IPS DF 4.7 (cell line): ENCODE measurements at regions not wholly inside any gene's neighbourhood (a gene's known extent, or its start where the extent isn't known, plus 50 kb on each side); places are given as distances from the start of the nearest gene placed in this dataset.
"Not testable (repeated sequence)": the region's sequence is repeated elsewhere in the genome, so short reads cannot be mapped to it uniquely, and the experiment has no call there.

Source experiments
- DNase-seq: peaks from one replicate; pipeline ENCODE4 v3.0.0-alpha.2; 2013; ENCODE audit warnings: low spot score; ENCODE audit errors: extremely low read depth

GRCh38 chr16:66116163-66117002 lies 250.1 kb upstream of the CDH5 start:
- DNase-seq, result no peak

GRCh38 chr16:66115373-66115772 lies 251.1 kb upstream of the CDH5 start:
- no peak for DNase-seq

GRCh38 chr16:66113223-66113622 lies 253.3 kb upstream of the CDH5 start:
- DNase-seq, result no peak

GRCh38 chr16:66109677-66110076 lies 256.8 kb upstream of the CDH5 start:
- no peak for DNase-seq

GRCh38 chr16:66107661-66108060 lies 258.8 kb upstream of the CDH5 start:
- no peak for DNase-seq

- DNase-seq, result no peak
Measured at GRCh38 chr16:66103211-66103610, 263.3 kb upstream of the CDH5 start.

- DNase-seq, result no peak
Measured at GRCh38 chr16:66099306-66099705, 267.2 kb upstream of the CDH5 start.

GRCh38 chr16:66097751-66098150 lies 268.7 kb upstream of the CDH5 start:
- no peak for DNase-seq

GRCh38 chr16:66095676-66096075 lies 270.8 kb upstream of the CDH5 start:
- no peak for DNase-seq

- no peak for DNase-seq
Measured at GRCh38 chr16:66093191-66093590, 273.3 kb upstream of the CDH5 start.

- no peak for DNase-seq
Measured at GRCh38 chr16:66091471-66091891, 275.0 kb upstream of the CDH5 start.

- no peak for DNase-seq
Measured at GRCh38 chr16:66088681-66089080, 277.8 kb upstream of the CDH5 start.

- DNase-seq, result no peak
Measured at GRCh38 chr16:66087308-66087707, 279.2 kb upstream of the CDH5 start.

GRCh38 chr16:66085651-66086050 lies 280.8 kb upstream of the CDH5 start:
- DNase-seq, result no peak

GRCh38 chr16:66084731-66085130 lies 281.8 kb upstream of the CDH5 start:
- not testable (repeated sequence) for DNase-seq

GRCh38 chr16:66084306-66084705 lies 282.2 kb upstream of the CDH5 start:
- no peak for DNase-seq

- no peak for DNase-seq
Measured at GRCh38 chr16:66083171-66083570, 283.3 kb upstream of the CDH5 start.

GRCh38 chr16:66082424-66082823 lies 284.1 kb upstream of the CDH5 start:
- no peak for DNase-seq

GRCh38 chr16:66081775-66082366 lies 284.6 kb upstream of the CDH5 start:
- DNase-seq, result peak; percentile 69

- no peak for DNase-seq
Measured at GRCh38 chr16:66079671-66080334, 286.7 kb upstream of the CDH5 start.

- no peak for DNase-seq
Measured at GRCh38 chr16:66070140-66070917, 296.2 kb upstream of the CDH5 start.

- DNase-seq, result no peak
Measured at GRCh38 chr16:66069587-66069986, 296.9 kb upstream of the CDH5 start.
